SK-N-SH treated with all-trans-retinoic acid at 6 μM for 48 hours (cell line): ENCODE measurements at regions not wholly inside any gene's neighbourhood (a gene's known extent, or its start where the extent isn't known, plus 50 kb on each side); places are given as distances from the start of the nearest gene placed in this dataset.
A peak's percentile ranks its signal among the peaks of the same experiment; 100 is the strongest.

ENCODE experiments used
- ATAC-seq: fragments of 200-7000 bp; cut with Tn5 transposase; 3 replicates; pipeline ENCODE4 v1.9.1; 2020; ENCODE audit warnings: mild to moderate bottlenecking, moderate library complexity
- ARNTL ChIP-seq: fragments of 450-650 bp; formaldehyde crosslinking; IDR thresholded peaks from 2 replicates; pipeline ENCODE4 v1.5.0; 2020; ENCODE audit warnings: low read depth, mild to moderate bottlenecking, moderate library complexity, borderline replicate concordance
- BACH2 ChIP-seq: fragments of 250-450 bp; sonication (Bioruptor Pico); IDR thresholded peaks from 2 replicates; pipeline ENCODE4 v1.9.0; 2021; ENCODE audit warnings: mild to moderate bottlenecking, borderline replicate concordance
- CSDC2 ChIP-seq: fragments of 250-450 bp; sonication (Bioruptor Pico); IDR thresholded peaks from 2 replicates; pipeline ENCODE4 v1.5.0; 2020; ENCODE audit warnings: mild to moderate bottlenecking, moderate library complexity
- CSRNP3 ChIP-seq: fragments of 250-450 bp; sonication (Bioruptor Pico); IDR thresholded peaks from 2 replicates; pipeline ENCODE4 v1.5.1; 2021; ENCODE audit warnings: mild to moderate bottlenecking, moderate library complexity
- ESRRG ChIP-seq: fragments of 250-450 bp; sonication (Bioruptor Pico); IDR thresholded peaks from 2 replicates; pipeline ENCODE4 v1.6.1; 2021; ENCODE audit warnings: mild to moderate bottlenecking
- GLIS3 ChIP-seq: fragments of 250-450 bp; sonication (Bioruptor Pico); IDR thresholded peaks from 2 replicates; pipeline ENCODE4 v1.5.0; 2020; ENCODE audit warnings: mild to moderate bottlenecking, moderate library complexity
- ISL1 ChIP-seq: fragments of 250-450 bp; sonication (Bioruptor Pico); IDR thresholded peaks from 2 replicates; pipeline ENCODE4 v2.1.2; 2022; ENCODE audit warnings: mild to moderate bottlenecking, moderate library complexity
- OSR1 ChIP-seq: fragments of 250-450 bp; sonication (Bioruptor Pico); IDR thresholded peaks from 2 replicates; pipeline ENCODE4 v1.8.0; 2022; ENCODE audit warnings: moderate library complexity, mild to moderate bottlenecking, inconsistent platforms
- PATZ1 ChIP-seq: fragments of 250-450 bp; sonication (Bioruptor Pico); IDR thresholded peaks from 2 replicates; pipeline ENCODE4 v1.8.0; 2020; ENCODE audit warnings: mild to moderate bottlenecking, moderate library complexity, borderline replicate concordance
- POU6F1 ChIP-seq: fragments of 250-450 bp; sonication (Bioruptor Pico); IDR thresholded peaks from 2 replicates; pipeline ENCODE4 v1.8.0; 2021; ENCODE audit warnings: low read depth, mild to moderate bottlenecking, moderate library complexity, borderline replicate concordance
- PPARA ChIP-seq: fragments of 250-450 bp; sonication (Bioruptor Pico); IDR thresholded peaks from 2 replicates; pipeline ENCODE4 v1.5.0; 2020; ENCODE audit warnings: mild to moderate bottlenecking, borderline replicate concordance
- RARB ChIP-seq: fragments of 250-450 bp; sonication (Bioruptor Pico); IDR thresholded peaks from 2 replicates; pipeline ENCODE4 v1.8.0; 2021; ENCODE audit warnings: mild to moderate bottlenecking, moderate library complexity
- SNAI2 ChIP-seq: fragments of 250-450 bp; sonication (Bioruptor Pico); IDR thresholded peaks from 2 replicates; pipeline ENCODE4 v1.5.0; 2020; ENCODE audit warnings: mild to moderate bottlenecking, moderate library complexity
- TCF4 ChIP-seq: fragments of 250-450 bp; sonication (Bioruptor Pico); IDR thresholded peaks from 2 replicates; pipeline ENCODE4 v1.8.0; 2021; ENCODE audit warnings: mild to moderate bottlenecking, moderate library complexity, borderline replicate concordance
- TOX ChIP-seq: fragments of 250-450 bp; sonication (Bioruptor Pico); IDR thresholded peaks from 2 replicates; pipeline ENCODE4 v1.8.0; 2021; ENCODE audit warnings: mild to moderate bottlenecking, moderate library complexity, borderline replicate concordance
- TSHZ2 ChIP-seq: fragments of 250-450 bp; sonication (Bioruptor Pico); IDR thresholded peaks from 2 replicates; pipeline ENCODE4 v1.5.0; 2020; ENCODE audit warnings: mild to moderate bottlenecking, moderate library complexity
- ZC3H10 ChIP-seq: fragments of 250-450 bp; sonication (Bioruptor Pico); IDR thresholded peaks from 2 replicates; pipeline ENCODE4 v1.5.1; 2021; ENCODE audit warnings: mild to moderate bottlenecking, moderate library complexity
- ZFP3 ChIP-seq: fragments of 250-450 bp; sonication (Bioruptor Pico); IDR thresholded peaks from 2 replicates; pipeline ENCODE4 v1.5.0; 2020; ENCODE audit warnings: mild to moderate bottlenecking, moderate library complexity
- ZFP30 ChIP-seq: fragments of 450-650 bp; formaldehyde crosslinking; IDR thresholded peaks from 2 replicates; pipeline ENCODE4 v1.5.0; 2022; ENCODE audit warnings: mild to moderate bottlenecking, moderate library complexity
- ZNF565 ChIP-seq: fragments of 450-650 bp; formaldehyde crosslinking; conservative IDR thresholded peaks from 2 replicates; pipeline ENCODE4 v1.5.0; 2020; ENCODE audit warnings: low read depth, mild to moderate bottlenecking, moderate library complexity
- ZNF70 ChIP-seq: fragments of 450-650 bp; formaldehyde crosslinking; IDR thresholded peaks from 2 replicates; pipeline ENCODE4 v1.5.0; 2020; ENCODE audit warnings: mild to moderate bottlenecking, moderate library complexity
- ZNF8 ChIP-seq: fragments of 450-650 bp; formaldehyde crosslinking; IDR thresholded peaks from 2 replicates; pipeline ENCODE4 v1.5.0; 2020; ENCODE audit warnings: mild to moderate bottlenecking, moderate library complexity

GRCh38 chr5:10858307-10858706, 97.3 kb upstream of the DAP start:
- TF ChIP-seq ZFP3 (CRISPR knock-in tag) (no peak), CSDC2 (no peak), ZNF565 (CRISPR knock-in tag) (no peak), TCF4 (CRISPR knock-in tag) (no peak), PPARA (CRISPR knock-in tag) (no peak), ISL1 (CRISPR knock-in tag) (no peak)
- TF ChIP-seq, all 23 proteins: peak for 0
- ATAC-seq = no peak

GRCh38 chr5:10857338-10857733, 96.3 kb upstream of the DAP start:
- TF ChIP-seq TCF4 (CRISPR knock-in tag) = no peak
- TF ChIP-seq, all 23 proteins: peak for 0
- peak; percentile 15 for ATAC-seq

GRCh38 chr5:10856683-10857337, 95.8 kb upstream of the DAP start:
- ATAC-seq = peak; percentile 92
- TF ChIP-seq ZFP30 (no peak), PPARA (CRISPR knock-in tag) (no peak), ESRRG (CRISPR knock-in tag) (no peak), ZNF8 (CRISPR knock-in tag) (no peak), GLIS3 (CRISPR knock-in tag) (no peak), ZNF70 (CRISPR knock-in tag) (no peak), RARB (CRISPR knock-in tag) (no peak), TSHZ2 (CRISPR knock-in tag) (no peak)

- no peak for ATAC-seq
- TF ChIP-seq POU6F1 (CRISPR knock-in tag) = no peak
- no peak for TF ChIP-seq TOX (CRISPR knock-in tag)
- no peak for TF ChIP-seq ESRRG (CRISPR knock-in tag)
- TF ChIP-seq CSDC2 = no peak
- no peak for TF ChIP-seq ZNF8 (CRISPR knock-in tag)
- TF ChIP-seq ZNF70 (CRISPR knock-in tag) = no peak
- TF ChIP-seq RARB (CRISPR knock-in tag) = no peak
- no peak for TF ChIP-seq BACH2 (CRISPR knock-in tag)
- no peak for TF ChIP-seq SNAI2
- no peak for TF ChIP-seq ZFP30
- TF ChIP-seq GLIS3 (CRISPR knock-in tag) = no peak
- no peak for TF ChIP-seq OSR1 (CRISPR knock-in tag)
- no peak for TF ChIP-seq ARNTL (CRISPR knock-in tag)
- no peak for TF ChIP-seq ISL1 (CRISPR knock-in tag)
- no peak for TF ChIP-seq PATZ1 (CRISPR knock-in tag)
- TF ChIP-seq ZC3H10 = no peak
- TF ChIP-seq TCF4 (CRISPR knock-in tag) = no peak
- no peak for TF ChIP-seq CSRNP3 (CRISPR knock-in tag)
- TF ChIP-seq, all 23 proteins: peak for 0
Measured at GRCh38 chr5:10856071-10856470, 95.0 kb upstream of the DAP start.
